HepG2 (cell line): ENCODE measurements at regions not wholly inside any gene's neighbourhood (a gene's known extent, or its start where the extent isn't known, plus 50 kb on each side); places are given as distances from the start of the nearest gene placed in this dataset.

Experiments used
- CCAR2 ChIP-seq: fragments of 200-400 bp; formaldehyde crosslinking; optimal IDR thresholded peaks from 2 replicates; pipeline ENCODE3; 2018; ENCODE audit warnings: low read depth, mild to moderate bottlenecking, low read length, moderate library complexity
- CTCF ChIP-seq: sonication (generic); formaldehyde crosslinking; IDR thresholded peaks from 2 replicates; pipeline ENCODE4 v1.5.0; 2020; ENCODE audit warnings: mild to moderate bottlenecking, missing genetic modification reagents, moderate library complexity
- FOSL1 ChIP-seq: sonication (generic); formaldehyde crosslinking; IDR thresholded peaks from 2 replicates; pipeline ENCODE4 v1.9.0; 2021; ENCODE audit warnings: missing genetic modification reagents, borderline replicate concordance
- HNF4G ChIP-seq, 2 experiments: sonication (generic) in 1 of 2; formaldehyde crosslinking in 1 of 2; IDR thresholded peaks; 2 replicates each; pipeline versions ENCODE4 v1.4.0 to v1.6.1; 2011 to 2020; ENCODE audit warnings: borderline replicate concordance in 2 of 2, low read depth in 2 of 2, mild to moderate bottlenecking in 2 of 2, low read length in 1 of 2, missing genetic modification reagents in 1 of 2, moderate library complexity in 1 of 2
- MYNN ChIP-seq: sonication (generic); formaldehyde crosslinking; IDR thresholded peaks from 2 replicates; pipeline ENCODE4 v1.4.0; 2020; ENCODE audit warnings: mild to moderate bottlenecking, low read depth, missing genetic modification reagents
- SP1 ChIP-seq, 2 experiments: fragments of 450-650 bp in 1 of 2; sonication (generic) in 1 of 2; formaldehyde crosslinking in 1 of 2; IDR thresholded peaks; 2 replicates each; pipeline versions ENCODE4 v1.4.0 to v1.6.1; 2016 to 2020; ENCODE audit warnings: missing genetic modification reagents in 1 of 2
- TCF12 ChIP-seq, 2 experiments: fragments of 450-650 bp in 1 of 2; sonication (generic) in 1 of 2; formaldehyde crosslinking in 1 of 2; IDR thresholded peaks; 2 replicates each; pipeline versions ENCODE4 v1.6.1 to v1.8.0; 2017 to 2022; ENCODE audit warnings: antibody characterized with exemption in 1 of 2, mild to moderate bottlenecking in 1 of 2, missing genetic modification reagents in 1 of 2, moderate library complexity in 1 of 2
- ZNF614 ChIP-seq: IDR thresholded peaks from 2 replicates; pipeline ENCODE4 v1.6.1; 2018; ENCODE audit warnings: missing biosample characterization, missing genetic modification reagents, inconsistent platforms, borderline replicate concordance
- TF ChIP-seq, protein P1 (sequence below): IDR thresholded peaks from 2 replicates; pipeline ENCODE4 v1.6.1; 2016; ENCODE audit warnings: missing compliant biosample characterization, missing genetic modification reagents, borderline replicate concordance

- no peak for TF ChIP-seq FOSL1 (CRISPR knock-in tag)
- TF ChIP-seq CTCF (CRISPR knock-in tag): no peak
- TF ChIP-seq TCF12 (IDR thresholded peaks at IDR 0.05): no peak
- no peak for TF ChIP-seq TCF12 (CRISPR knock-in tag; IDR thresholded peaks at IDR 0.05)
- no peak for TF ChIP-seq SP1 (IDR thresholded peaks at IDR 0.05)
- no peak for TF ChIP-seq SP1 (CRISPR knock-in tag; IDR thresholded peaks at IDR 0.05)
- no peak for TF ChIP-seq HNF4G (IDR thresholded peaks at IDR 0.05; ENCODE audit: borderline replicate concordance, low read depth, low read length)
- TF ChIP-seq HNF4G (CRISPR knock-in tag; IDR thresholded peaks at IDR 0.05; ENCODE audit: borderline replicate concordance, low read depth): no peak
- TF ChIP-seq, protein P1, sequence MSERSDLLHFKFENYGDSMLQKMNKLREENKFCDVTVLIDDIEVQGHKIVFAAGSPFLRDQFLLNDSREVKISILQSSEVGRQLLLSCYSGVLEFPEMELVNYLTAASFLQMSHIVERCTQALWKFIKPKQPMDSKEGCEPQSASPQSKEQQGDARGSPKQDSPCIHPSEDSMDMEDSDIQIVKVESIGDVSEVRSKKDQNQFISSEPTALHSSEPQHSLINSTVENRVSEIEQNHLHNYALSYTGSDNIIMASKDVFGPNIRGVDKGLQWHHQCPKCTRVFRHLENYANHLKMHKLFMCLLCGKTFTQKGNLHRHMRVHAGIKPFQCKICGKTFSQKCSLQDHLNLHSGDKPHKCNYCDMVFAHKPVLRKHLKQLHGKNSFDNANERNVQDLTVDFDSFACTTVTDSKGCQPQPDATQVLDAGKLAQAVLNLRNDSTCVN: no peak
- no peak for TF ChIP-seq MYNN (CRISPR knock-in tag)
- TF ChIP-seq CCAR2: no peak
- no peak for TF ChIP-seq ZNF614 (CRISPR knock-in tag)
These were observed 200.1 kb downstream of the NSG2 start for GRCh38 chr5:174245516-174246075.
